Left lung (tissue), 4 donors: ENCODE measurements at regions not wholly inside any gene's neighbourhood (a gene's known extent, or its start where the extent isn't known, plus 50 kb on each side); places are given as distances from the start of the nearest gene placed in this dataset.

Experiments used
- ATAC-seq: fragments of 200-7000 bp; cut with Tn5 transposase; one replicate; pipeline ENCODE4 v1.9.1; 2020; ENCODE audit warnings: moderate library complexity
- DNase-seq, 4 donors: peaks; one replicate each; pipeline ENCODE4 v3.0.0-alpha.2; 2013 to 2020
- H3K27ac ChIP-seq, 2 donors: fragments of 200-600 bp; sonication (generic) in 1 of 2; one replicate each; pipeline versions ENCODE4 v1.5.0 to v1.8.0; 2020 to 2021
- H3K27me3 ChIP-seq, 2 donors: fragments of 200-600 bp; sonication (generic) in 1 of 2; one replicate each; pipeline versions ENCODE4 v1.5.0 to v1.8.0; 2020 to 2021
- H3K36me3 ChIP-seq, 2 donors: fragments of 200-600 bp; sonication (generic) in 1 of 2; one replicate each; pipeline versions ENCODE4 v1.5.0 to v1.8.0; 2020 to 2021
- H3K4me1 ChIP-seq, 2 donors: fragments of 200-600 bp; one replicate each; pipeline ENCODE4 v1.8.0; 2021
- H3K4me3 ChIP-seq, 2 donors: fragments of 200-600 bp; sonication (generic) in 1 of 2; one replicate each; pipeline versions ENCODE4 v1.5.0 to v1.8.0; 2020 to 2021; ENCODE audit warnings: mild to moderate bottlenecking in 1 of 2
- H3K9me3 ChIP-seq, 2 donors: fragments of 200-600 bp; sonication (generic) in 1 of 2; one replicate each; pipeline versions ENCODE4 v1.5.0 to v1.8.0; 2020 to 2021
- CTCF ChIP-seq, 2 donors: fragments of 200-600 bp; sonication (generic) in 1 of 2; IDR thresholded peaks; one replicate each; pipeline versions ENCODE4 v1.5.0 to v1.8.0; 2021; ENCODE audit warnings: antibody characterized with exemption in 2 of 2
- intact Hi-C, 2 donors: fragments of 100-400 bp; cut with DNase I; formaldehyde crosslinking; loops; one replicate each; pipeline versions ENCODE4 v1.11.2 to v1.14.2; 2022
- donor health status: DM: no; HTN: yes; CAD: no.
- donor health status: DM: no; HTN: no; CAD: no.

DNA sequence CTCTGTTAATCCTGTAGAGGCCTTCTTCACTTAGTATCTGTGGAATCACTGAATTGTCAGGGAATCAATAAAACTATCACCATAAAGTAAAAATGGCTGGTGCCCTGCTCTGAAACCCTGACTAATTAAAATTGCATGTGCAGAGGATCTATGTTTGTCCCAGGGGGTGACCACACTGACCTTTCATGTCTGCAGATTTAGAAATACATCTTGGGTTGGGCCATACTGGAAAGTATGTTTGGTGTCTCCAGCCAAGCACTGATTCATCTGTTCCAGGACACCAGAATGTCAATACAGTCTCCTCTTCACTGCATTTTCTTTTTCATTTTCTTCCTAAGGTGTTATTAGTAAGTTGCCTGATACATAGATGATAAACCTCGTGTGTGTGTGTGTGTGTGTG is 490.9 kb upstream of the INTU start:
- no peak overlapping the region for H3K27ac ChIP-seq
- intact Hi-C loops = no loop called here
- H3K4me3 ChIP-seq = no peak overlapping the region
- ATAC-seq (peak; percentile 18), DNase-seq (no peak)
- no peaks in the 10 kb centered on the region for H3K27me3 ChIP-seq
- no peaks in the 10 kb centered on the region for H3K36me3 ChIP-seq
- H3K9me3 ChIP-seq = no peaks in the 10 kb centered on the region
- TF ChIP-seq CTCF (IDR thresholded peaks at IDR 0.05) = no peak
- peaks cover 0 to 10% of the 10 kb centered on the region in 2 donors for H3K4me1 ChIP-seq

GRCh38 chr4:127143460-127144195 is 489.1 kb upstream of the INTU start:
- Histone ChIP-seq H3K27ac (peak overlapping the region in 1 of 2 donors; percentile 50), H3K4me1 (peaks cover 0 to 10% of the 10 kb centered on the region in 2 donors), H3K4me3 (no peak overlapping the region), H3K9me3 (no peaks in the 10 kb centered on the region), H3K27me3 (no peaks in the 10 kb centered on the region), H3K36me3 (no peaks in the 10 kb centered on the region)
- TF ChIP-seq CTCF (IDR thresholded peaks at IDR 0.05) = no peak
- peak; percentile 78 for ATAC-seq
- DNase-seq = no peak
- intact Hi-C loops = no loop called here

DNA sequence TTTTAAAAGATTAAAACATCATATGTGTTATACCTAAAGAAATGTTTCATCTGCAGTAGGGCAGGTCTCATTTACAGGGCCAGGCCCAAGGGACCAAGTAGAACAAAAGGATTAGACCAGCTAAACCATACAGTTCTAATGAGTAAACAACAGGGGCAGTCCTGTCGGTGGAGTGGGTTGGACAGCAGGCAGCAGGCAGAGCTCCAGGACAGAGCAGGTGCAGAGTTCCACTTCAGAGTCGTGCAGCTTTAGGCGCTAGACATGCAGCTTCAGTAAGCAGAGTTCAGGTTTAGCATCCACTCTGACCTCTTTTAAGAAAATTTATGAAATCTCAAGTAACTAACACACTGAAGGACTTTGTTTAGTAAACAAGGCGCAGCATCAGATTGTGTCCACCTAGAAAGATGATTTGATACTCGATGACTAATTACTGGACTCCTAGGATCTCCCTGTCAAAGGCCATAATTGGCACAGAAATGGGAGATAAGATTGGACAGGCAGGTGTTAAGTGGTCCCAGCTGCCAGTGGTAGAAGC is 487.7 kb upstream of the INTU start:
- peak in 1 of 4 donors; percentile 48 for DNase-seq
- no peaks in the 10 kb centered on the region for H3K9me3 ChIP-seq
- TF ChIP-seq CTCF (IDR thresholded peaks at IDR 0.05) = no peak
- ATAC-seq = peak; percentile 87
- H3K4me1 ChIP-seq = peaks cover 0 to 10% of the 10 kb centered on the region in 2 donors
- H3K27ac ChIP-seq = no peak overlapping the region
- no peak overlapping the region for H3K4me3 ChIP-seq
- intact Hi-C loops = no loop called here
- no peaks in the 10 kb centered on the region for H3K27me3 ChIP-seq
- no peaks in the 10 kb centered on the region for H3K36me3 ChIP-seq

GRCh38 chr4:127148165-127148564 is 484.6 kb upstream of the INTU start:
- intact Hi-C loops = no loop called here
- H3K27me3 ChIP-seq = no peaks in the 10 kb centered on the region
- no peaks in the 10 kb centered on the region for H3K36me3 ChIP-seq
- TF ChIP-seq CTCF (IDR thresholded peaks at IDR 0.05) = no peak
- H3K4me1 ChIP-seq = peaks cover 0 to 10% of the 10 kb centered on the region in 2 donors
- H3K4me3 ChIP-seq = no peak overlapping the region
- no peak overlapping the region for H3K27ac ChIP-seq
- H3K9me3 ChIP-seq = no peaks in the 10 kb centered on the region
- ATAC-seq (no peak), DNase-seq (no peak)

DNA sequence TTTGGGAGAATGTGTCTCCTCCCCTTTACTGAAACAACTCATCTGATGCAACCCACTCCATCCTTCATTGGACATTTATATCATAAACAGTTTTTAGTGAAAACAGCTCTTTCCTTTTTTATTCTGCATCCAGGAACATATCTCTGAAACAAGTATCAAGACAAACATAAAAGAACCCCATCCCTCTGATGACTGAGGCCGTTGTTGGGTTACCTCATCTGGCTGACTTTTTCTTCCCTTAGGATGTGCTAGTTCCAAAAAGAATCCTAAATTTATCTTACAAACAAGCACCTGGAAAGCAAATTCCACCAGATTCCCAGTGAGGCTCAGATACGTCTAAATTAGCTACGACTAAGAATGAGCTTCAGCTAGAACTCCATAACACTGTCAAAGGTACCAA is 483.7 kb upstream of the INTU start:
- no peaks in the 10 kb centered on the region for H3K9me3 ChIP-seq
- no peak overlapping the region for H3K4me3 ChIP-seq
- peaks cover 0 to 7% of the 10 kb centered on the region in 2 donors for H3K4me1 ChIP-seq
- TF ChIP-seq CTCF (IDR thresholded peaks at IDR 0.05) = no peak
- DNase-seq = no peak
- H3K36me3 ChIP-seq = no peaks in the 10 kb centered on the region
- intact Hi-C loops = no loop called here
- H3K27me3 ChIP-seq = no peaks in the 10 kb centered on the region
- H3K27ac ChIP-seq = no peak overlapping the region
- no peak for ATAC-seq
